ENCODE measurements at regions not wholly inside any gene's neighbourhood (a gene's known extent, or its start where the extent isn't known, plus 50 kb on each side); places are given as distances from the start of the nearest gene placed in this dataset.

DNA sequence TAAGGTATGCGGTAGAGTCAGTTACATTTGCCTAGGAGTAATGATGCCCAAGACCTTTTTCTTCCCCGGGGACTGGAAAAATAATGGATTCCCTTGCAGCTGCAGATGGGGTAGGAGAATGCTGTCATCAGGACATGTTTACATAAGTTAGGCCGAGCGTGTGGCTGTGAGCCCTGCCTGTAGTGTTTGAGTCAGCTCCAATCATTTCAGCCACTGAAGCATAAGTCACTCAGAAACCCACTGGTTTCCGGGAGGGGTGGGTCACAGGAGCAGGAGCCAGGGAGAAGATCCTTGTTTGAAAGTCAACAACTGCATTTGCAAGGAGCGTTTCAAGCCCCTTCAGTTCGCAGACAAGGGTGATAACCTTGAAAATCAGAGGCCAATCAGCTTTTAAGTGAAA lies 562.3 kb downstream of the MCTP2 start:
- TF ChIP-seq CTCF (IDR thresholded peaks at IDR 0.05; ENCODE audit: control extremely low read depth in 1 of 3, insufficient read depth in 1 of 3, low read depth in 1 of 3, low read length in 3 of 3) (no peak), BRCA1 (IDR thresholded peaks at IDR 0.05; ENCODE audit: low read depth, low read length) (no peak)

All from H1 (cell line).